H9 (cell line): ENCODE measurements at regions not wholly inside any gene's neighbourhood (a gene's known extent, or its start where the extent isn't known, plus 50 kb on each side); places are given as distances from the start of the nearest gene placed in this dataset.

Experiments
- DNase-seq: peaks from one replicate; pipeline ENCODE4 v3.0.0-alpha.2; 2017
- H2AFZ ChIP-seq: one replicate; pipeline ENCODE4 v1.6.1; 2013; ENCODE audit warnings: mild to moderate bottlenecking, low read length, control low read depth, moderate library complexity
- H2AK5ac ChIP-seq: 2 replicates; pipeline ENCODE4 v1.6.1; 2013; ENCODE audit warnings: low read length, control low read depth, mixed read lengths; ENCODE audit not compliant: insufficient read length
- H2BK120ac ChIP-seq: one replicate; pipeline ENCODE4 v1.6.1; 2013; ENCODE audit warnings: low read depth, mild to moderate bottlenecking, low read length, control low read depth, inconsistent platforms; ENCODE audit not compliant: poor library complexity, severe bottlenecking
- H2BK12ac ChIP-seq: 2 replicates; pipeline ENCODE4 v1.6.1; 2013; ENCODE audit warnings: low read length, control low read depth, mixed read lengths, low read depth; ENCODE audit not compliant: insufficient read length
- H2BK15ac ChIP-seq: 2 replicates; pipeline ENCODE4 v1.6.1; 2013; ENCODE audit warnings: low read depth, low read length, control low read depth
- H2BK20ac ChIP-seq: one replicate; pipeline ENCODE4 v1.6.1; 2013; ENCODE audit warnings: low read depth, mild to moderate bottlenecking, low read length, control low read depth, inconsistent platforms; ENCODE audit not compliant: poor library complexity, severe bottlenecking
- H2BK5ac ChIP-seq: 2 replicates; pipeline ENCODE4 v1.6.1; 2013; ENCODE audit warnings: low read length, control low read depth, mixed read lengths; ENCODE audit not compliant: insufficient read length
- H3K14ac ChIP-seq: 2 replicates; pipeline ENCODE4 v1.6.1; 2013; ENCODE audit warnings: low read length, control low read depth; ENCODE audit not compliant: insufficient read depth
- H3K18ac ChIP-seq: 2 replicates; pipeline ENCODE4 v1.6.1; 2013; ENCODE audit warnings: low read depth, mild to moderate bottlenecking, mixed read lengths, low read length, control low read depth; ENCODE audit not compliant: insufficient read length
- H3K23ac ChIP-seq: 2 replicates; pipeline ENCODE4 v1.6.1; 2013; ENCODE audit warnings: low read length, control low read depth, mixed read lengths, low read depth; ENCODE audit not compliant: insufficient read length
- H3K23me2 ChIP-seq: 2 replicates; pipeline ENCODE4 v1.6.1; 2013; ENCODE audit warnings: low read depth, mild to moderate bottlenecking, mixed read lengths, low read length, control low read depth; ENCODE audit not compliant: insufficient read length, poor library complexity, severe bottlenecking
- H3K27ac ChIP-seq: 2 replicates; pipeline ENCODE4 v1.5.1; 2013; ENCODE audit warnings: low read length, control low read depth, mixed read lengths, low read depth; ENCODE audit not compliant: insufficient read length
- H3K27me3 ChIP-seq: 2 replicates; pipeline ENCODE4 v1.6.1; 2013; ENCODE audit warnings: low read length, control low read depth, inconsistent platforms; ENCODE audit not compliant: insufficient read depth
- H3K4ac ChIP-seq: 2 replicates; pipeline ENCODE4 v1.6.1; 2013; ENCODE audit warnings: low read depth, mild to moderate bottlenecking, control low read depth, inconsistent platforms, low read length, moderate library complexity
- H3K4me1 ChIP-seq: 2 replicates; pipeline ENCODE4 v1.6.1; 2013; ENCODE audit warnings: low read length, control low read depth, inconsistent platforms; ENCODE audit not compliant: insufficient read depth
- H3K4me2 ChIP-seq: 2 replicates; pipeline ENCODE4 v1.6.1; 2013; ENCODE audit warnings: low read length, control low read depth, mixed read lengths; ENCODE audit not compliant: insufficient read length, insufficient read depth
- H3K56ac ChIP-seq: 2 replicates; pipeline ENCODE4 v1.6.1; 2013; ENCODE audit warnings: low read depth, mild to moderate bottlenecking, mixed read lengths, low read length, control low read depth; ENCODE audit not compliant: insufficient read length
- H3K79me1 ChIP-seq: 2 replicates; pipeline ENCODE4 v1.6.1; 2013; ENCODE audit warnings: low read depth, mild to moderate bottlenecking, moderate library complexity, low read length, control low read depth, inconsistent platforms; ENCODE audit not compliant: insufficient read depth, poor library complexity, severe bottlenecking
- H3K79me2 ChIP-seq: 2 replicates; pipeline ENCODE4 v1.6.1; 2013; ENCODE audit warnings: low read length, control low read depth, inconsistent platforms; ENCODE audit not compliant: insufficient read depth
- H3K9ac ChIP-seq: 2 replicates; pipeline ENCODE4 v1.6.1; 2013; ENCODE audit warnings: low read length, control low read depth, mixed read lengths; ENCODE audit not compliant: insufficient read length; ENCODE audit errors: extremely low read depth
- H3K9me3 ChIP-seq: one replicate; pipeline ENCODE4 v1.6.1; 2013; ENCODE audit warnings: low read depth, low read length, inconsistent platforms; ENCODE audit not compliant: control insufficient read depth
- H3T11ph ChIP-seq: one replicate; pipeline ENCODE4 v1.6.1; 2013; ENCODE audit warnings: mild to moderate bottlenecking, low read length, control low read depth, inconsistent platforms
- H4K20me1 ChIP-seq: one replicate; pipeline ENCODE4 v1.6.1; 2013; ENCODE audit not compliant: control insufficient read depth, insufficient read length, insufficient read depth
- H4K5ac ChIP-seq: 2 replicates; pipeline ENCODE4 v1.6.1; 2013; ENCODE audit warnings: low read depth, mild to moderate bottlenecking, mixed read lengths, low read length, control low read depth; ENCODE audit not compliant: insufficient read length
- H4K8ac ChIP-seq: replicated peaks from 2 replicates; pipeline ENCODE4 v1.6.1; 2013; ENCODE audit warnings: low read length, control low read depth, mixed read lengths, low read depth; ENCODE audit not compliant: insufficient read length
- H4K91ac ChIP-seq: 2 replicates; pipeline ENCODE4 v1.6.1; 2013; ENCODE audit warnings: low read depth, mild to moderate bottlenecking, moderate library complexity, mixed read lengths, low read length, control low read depth; ENCODE audit not compliant: insufficient read length
- H3K27ac Mint-ChIP-seq, 3 experiments: 2 replicates in 2 of 3; 3 replicates in 1 of 3; pipeline ENCODE4 v1.8.0; 2020 to 2021; ENCODE audit warnings: mixed read lengths in 3 of 3, mild to moderate bottlenecking in 1 of 3, moderate library complexity in 1 of 3
- H3K27me3 Mint-ChIP-seq: 2 replicates; pipeline ENCODE4 v1.8.0; 2021; ENCODE audit warnings: low read depth, mild to moderate bottlenecking, moderate library complexity, mixed read lengths
- H3K36me3 Mint-ChIP-seq, 3 experiments: 2 replicates in 2 of 3; 3 replicates in 1 of 3; pipeline ENCODE4 v1.8.0; 2020 to 2021; ENCODE audit warnings: low read depth in 3 of 3, mixed read lengths in 3 of 3; ENCODE audit not compliant: insufficient read depth in 1 of 3
- H3K4me1 Mint-ChIP-seq, 2 experiments: 2 replicates each; pipeline ENCODE4 v1.8.0; 2020; ENCODE audit warnings: mixed read lengths in 2 of 2
- H3K4me3 Mint-ChIP-seq, 2 experiments: 2 replicates in 1 of 2; 3 replicates in 1 of 2; pipeline ENCODE4 v1.8.0; 2020 to 2021; ENCODE audit warnings: mild to moderate bottlenecking in 2 of 2, mixed read lengths in 2 of 2, moderate library complexity in 1 of 2
- H3K9me3 Mint-ChIP-seq, 2 experiments: 2 replicates in 1 of 2; 3 replicates in 1 of 2; pipeline ENCODE4 v1.8.0; 2020; ENCODE audit warnings: mild to moderate bottlenecking in 2 of 2, mixed read lengths in 2 of 2, moderate library complexity in 1 of 2
- CTCF ChIP-seq: fragments of 200-600 bp; sonication (generic); conservative IDR thresholded peaks from 3 replicates; pipeline ENCODE4 v1.8.0; 2021; ENCODE audit warnings: antibody characterized with exemption, mild to moderate bottlenecking
- WGBS: extraction: QIAGEN DNeasy Blood & Tissue Kit; methylation state at CpG from one replicate; pipeline ENCODE4 v1.1.7; 2013; ENCODE audit warnings: missing lambda C conversion rate, low lambda C conversion rate, mixed read lengths; ENCODE audit not compliant: insufficient read length; ENCODE audit errors: extremely low coverage; 5-methylcytosine and 5-hydroxymethylcytosine counted together

- H2BK5ac ChIP-seq: no peak overlapping the region
- no peak overlapping the region for H2AFZ ChIP-seq
- H3K27ac Mint-ChIP-seq: no peak overlapping the region
- H3K18ac ChIP-seq: no peak overlapping the region
- no peak overlapping the region for H4K5ac ChIP-seq
- no peak overlapping the region for H3K14ac ChIP-seq
- H3K79me2 ChIP-seq: no peaks in the 10 kb centered on the region
- no peaks in the 10 kb centered on the region for H3K9me3 Mint-ChIP-seq
- H4K20me1 ChIP-seq: no peaks in the 10 kb centered on the region
- peaks cover 4 to 11% of the 10 kb centered on the region in 2 experiments; a peak in 3 of 4 replicates for H3K4me1 Mint-ChIP-seq
- H2BK120ac ChIP-seq: no peak overlapping the region
- no peak overlapping the region for H3K4ac ChIP-seq
- no CpG with 5 or more reads among the region's 1 CpG for WGBS
- no peak overlapping the region for H3K9ac ChIP-seq
- H3K79me1 ChIP-seq: no peaks in the 10 kb centered on the region
- TF ChIP-seq CTCF: no peak
- no peak overlapping the region for H3K4me2 ChIP-seq
- H3K27me3 ChIP-seq: no peaks in the 10 kb centered on the region
- H3K56ac ChIP-seq: no peak overlapping the region
- no peaks in the 10 kb centered on the region for H3K9me3 ChIP-seq
- H2AK5ac ChIP-seq: no peak overlapping the region
- H3T11ph ChIP-seq: no peak overlapping the region
- no peak overlapping the region for H4K8ac ChIP-seq
- no peak for DNase-seq
- H3K23me2 ChIP-seq: no peaks in the 10 kb centered on the region
- no peaks in the 10 kb centered on the region for H3K36me3 Mint-ChIP-seq
- no peak overlapping the region for H2BK20ac ChIP-seq
- no peaks in the 10 kb centered on the region for H3K27me3 Mint-ChIP-seq
- H3K4me1 ChIP-seq: no peaks in the 10 kb centered on the region
- no peak overlapping the region for H3K23ac ChIP-seq
- H4K91ac ChIP-seq: no peak overlapping the region
- H3K4me3 Mint-ChIP-seq: no peak overlapping the region
- no peak overlapping the region for H3K27ac ChIP-seq
- no peak overlapping the region for H2BK12ac ChIP-seq
- H2BK15ac ChIP-seq: no peak overlapping the region
These were observed 834.5 kb upstream of the INTU start for GRCh38 chr4:126798214-126798613.
